Osteoblast (primary cell): ENCODE measurements at regions not wholly inside any gene's neighbourhood (a gene's known extent, or its start where the extent isn't known, plus 50 kb on each side); places are given as distances from the start of the nearest gene placed in this dataset.

Source experiments
- DNase-seq: peaks from one replicate; pipeline ENCODE4 v3.0.0; 2011; ENCODE audit warnings: low spot score, mixed read lengths; ENCODE audit not compliant: insufficient read length; ENCODE audit errors: missing footprints
- H2AFZ ChIP-seq: 2 replicates; pipeline ENCODE4 v1.6.0; 2011; ENCODE audit warnings: mild to moderate bottlenecking, low read length
- H3K27ac ChIP-seq: 2 replicates; pipeline ENCODE4 v1.5.1; 2011; ENCODE audit warnings: mild to moderate bottlenecking, low read depth, low read length, moderate library complexity
- H3K27me3 ChIP-seq: 2 replicates; pipeline ENCODE4 v1.6.0; 2012; ENCODE audit warnings: mild to moderate bottlenecking, control low read depth, inconsistent platforms, low read length, moderate library complexity; ENCODE audit not compliant: insufficient read depth
- H3K36me3 ChIP-seq: 2 replicates; pipeline ENCODE4 v1.5.1; 2011; ENCODE audit warnings: mild to moderate bottlenecking, low read length, control low read depth, moderate library complexity; ENCODE audit not compliant: insufficient read depth
- H3K4me1 ChIP-seq: 2 replicates; pipeline ENCODE4 v1.5.1; 2011; ENCODE audit warnings: mild to moderate bottlenecking, low read length, control low read depth, moderate library complexity; ENCODE audit not compliant: insufficient read depth
- H3K4me2 ChIP-seq: 2 replicates; pipeline ENCODE4 v1.6.0; 2011; ENCODE audit warnings: mild to moderate bottlenecking, low read length; ENCODE audit not compliant: insufficient read depth
- H3K4me3 ChIP-seq: fragments of 200-600 bp; sonication (generic); 3 replicates; pipeline ENCODE4 v1.5.1; 2012; ENCODE audit warnings: mild to moderate bottlenecking, low read length, inconsistent platforms; ENCODE audit not compliant: insufficient read depth
- H3K79me2 ChIP-seq: 2 replicates; pipeline ENCODE4 v1.6.0; 2012; ENCODE audit warnings: mild to moderate bottlenecking, low read length, control low read depth, inconsistent platforms; ENCODE audit not compliant: insufficient read depth
- H3K9me3 ChIP-seq: 2 replicates; pipeline ENCODE4 v1.5.1; 2011; ENCODE audit warnings: low read depth, low read length, control low read depth
- H4K20me1 ChIP-seq: 2 replicates; pipeline ENCODE4 v1.6.0; 2012; ENCODE audit warnings: mild to moderate bottlenecking, low read length, control low read depth; ENCODE audit not compliant: insufficient read depth
- TF ChIP-seq, protein P1 (sequence below): IDR thresholded peaks from 2 replicates; pipeline ENCODE4 v1.5.1; 2011; ENCODE audit warnings: mild to moderate bottlenecking, low read depth, low read length, moderate library complexity; ENCODE audit errors: extremely low read depth

- Histone ChIP-seq H3K79me2 (no peaks in the 10 kb centered on the region), H2AFZ (peak overlapping the region; percentile 6), H3K4me1 (peaks cover 14% of the 10 kb centered on the region), H3K4me2 (no peak overlapping the region), H3K9me3 (no peaks in the 10 kb centered on the region), H3K4me3 (no peak overlapping the region), H3K27ac (no peak overlapping the region), H3K36me3 (no peaks in the 10 kb centered on the region), H4K20me1 (no peaks in the 10 kb centered on the region), H3K27me3 (no peaks in the 10 kb centered on the region)
- no peak for DNase-seq
- TF ChIP-seq, protein P1, sequence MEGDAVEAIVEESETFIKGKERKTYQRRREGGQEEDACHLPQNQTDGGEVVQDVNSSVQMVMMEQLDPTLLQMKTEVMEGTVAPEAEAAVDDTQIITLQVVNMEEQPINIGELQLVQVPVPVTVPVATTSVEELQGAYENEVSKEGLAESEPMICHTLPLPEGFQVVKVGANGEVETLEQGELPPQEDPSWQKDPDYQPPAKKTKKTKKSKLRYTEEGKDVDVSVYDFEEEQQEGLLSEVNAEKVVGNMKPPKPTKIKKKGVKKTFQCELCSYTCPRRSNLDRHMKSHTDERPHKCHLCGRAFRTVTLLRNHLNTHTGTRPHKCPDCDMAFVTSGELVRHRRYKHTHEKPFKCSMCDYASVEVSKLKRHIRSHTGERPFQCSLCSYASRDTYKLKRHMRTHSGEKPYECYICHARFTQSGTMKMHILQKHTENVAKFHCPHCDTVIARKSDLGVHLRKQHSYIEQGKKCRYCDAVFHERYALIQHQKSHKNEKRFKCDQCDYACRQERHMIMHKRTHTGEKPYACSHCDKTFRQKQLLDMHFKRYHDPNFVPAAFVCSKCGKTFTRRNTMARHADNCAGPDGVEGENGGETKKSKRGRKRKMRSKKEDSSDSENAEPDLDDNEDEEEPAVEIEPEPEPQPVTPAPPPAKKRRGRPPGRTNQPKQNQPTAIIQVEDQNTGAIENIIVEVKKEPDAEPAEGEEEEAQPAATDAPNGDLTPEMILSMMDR, result no peak
These were observed 176.3 kb upstream of the MEOX2 start for GRCh38 chr7:15862781-15863165.

- peak overlapping the region; percentile 46 for H3K4me2 ChIP-seq
- peak overlapping the region; percentile 43 for H2AFZ ChIP-seq
- H3K9me3 ChIP-seq, result no peaks in the 10 kb centered on the region
- H3K27ac ChIP-seq, result no peak overlapping the region
- no peaks in the 10 kb centered on the region for H3K36me3 ChIP-seq
- TF ChIP-seq, protein P1, result no peak
- H3K79me2 ChIP-seq, result no peaks in the 10 kb centered on the region
- peaks cover 14% of the 10 kb centered on the region for H3K4me1 ChIP-seq
- no peak overlapping the region for H3K4me3 ChIP-seq
- no peaks in the 10 kb centered on the region for H4K20me1 ChIP-seq
- no peaks in the 10 kb centered on the region for H3K27me3 ChIP-seq
- DNase-seq, result no peak
These were observed 175.7 kb upstream of the MEOX2 start for GRCh38 chr7:15862016-15862780.

- Histone ChIP-seq H3K27ac (no peak overlapping the region), H4K20me1 (no peaks in the 10 kb centered on the region), H3K9me3 (no peaks in the 10 kb centered on the region), H3K4me2 (no peak overlapping the region), H3K79me2 (no peaks in the 10 kb centered on the region), H2AFZ (no peak overlapping the region), H3K4me3 (no peak overlapping the region), H3K27me3 (no peaks in the 10 kb centered on the region), H3K36me3 (no peaks in the 10 kb centered on the region), H3K4me1 (peaks cover 17% of the 10 kb centered on the region)
- no peak for DNase-seq
- TF ChIP-seq, protein P1, result no peak
These were observed 173.9 kb upstream of the MEOX2 start for GRCh38 chr7:15860264-15860949.

GRCh38 chr7:15857026-15857425, 170.5 kb upstream of the MEOX2 start:
- Histone ChIP-seq H3K4me2 (no peak overlapping the region), H3K9me3 (no peaks in the 10 kb centered on the region), H4K20me1 (no peaks in the 10 kb centered on the region), H3K4me1 (peaks cover 17% of the 10 kb centered on the region), H3K27me3 (no peaks in the 10 kb centered on the region), H3K36me3 (no peaks in the 10 kb centered on the region), H3K27ac (no peak overlapping the region), H3K4me3 (no peak overlapping the region), H3K79me2 (no peaks in the 10 kb centered on the region), H2AFZ (no peak overlapping the region)
- DNase-seq, result no peak
- TF ChIP-seq, protein P1, result no peak
